HG02938 (cell line): ENCODE measurements at regions not wholly inside any gene's neighbourhood (a gene's known extent, or its start where the extent isn't known, plus 50 kb on each side); places are given as distances from the start of the nearest gene placed in this dataset.

ENCODE experiments used
- ATAC-seq: cut with Tn5 transposase; IDR thresholded peaks from one replicate; pipeline ENCODE4 v1.9.1; 2021; ENCODE audit warnings: mild to moderate bottlenecking, moderate library complexity; ENCODE audit not compliant: unreplicated experiment

- no peak for ATAC-seq
Observed at GRCh38 chr20:43863821-43864544, 50.7 kb upstream of the TOX2 start.

- ATAC-seq, result no peak
Observed at GRCh38 chr20:43863330-43863729, 51.3 kb upstream of the TOX2 start.

GRCh38 chr20:43862438-43862837 lies 52.2 kb upstream of the TOX2 start:
- no peak for ATAC-seq

- no peak for ATAC-seq
Observed at GRCh38 chr20:43859994-43860393, 54.7 kb upstream of the TOX2 start.

GRCh38 chr20:43857932-43858331 lies 56.7 kb upstream of the TOX2 start:
- no peak for ATAC-seq

GRCh38 chr20:43857127-43857526 lies 57.5 kb upstream of the TOX2 start:
- no peak for ATAC-seq

DNA sequence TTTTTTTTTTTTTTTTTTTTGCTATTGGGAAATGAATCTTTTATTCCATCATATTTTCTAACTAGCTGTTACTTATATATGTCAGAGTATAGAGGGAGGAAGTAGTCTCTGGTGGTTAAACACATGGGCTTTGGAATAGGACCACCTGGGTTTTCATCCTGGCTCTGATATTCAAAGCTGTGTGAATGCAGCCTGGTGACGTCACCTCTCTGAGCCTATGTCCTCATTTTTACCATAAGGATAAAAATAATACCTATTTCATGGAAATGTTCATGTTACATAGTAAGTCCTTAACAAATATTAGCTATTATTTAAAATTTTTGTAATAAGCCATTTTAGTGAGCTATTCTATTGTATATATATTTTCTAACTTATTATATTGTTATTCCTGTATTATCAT lies 58.8 kb upstream of the TOX2 start:
- ATAC-seq, result no peak

DNA sequence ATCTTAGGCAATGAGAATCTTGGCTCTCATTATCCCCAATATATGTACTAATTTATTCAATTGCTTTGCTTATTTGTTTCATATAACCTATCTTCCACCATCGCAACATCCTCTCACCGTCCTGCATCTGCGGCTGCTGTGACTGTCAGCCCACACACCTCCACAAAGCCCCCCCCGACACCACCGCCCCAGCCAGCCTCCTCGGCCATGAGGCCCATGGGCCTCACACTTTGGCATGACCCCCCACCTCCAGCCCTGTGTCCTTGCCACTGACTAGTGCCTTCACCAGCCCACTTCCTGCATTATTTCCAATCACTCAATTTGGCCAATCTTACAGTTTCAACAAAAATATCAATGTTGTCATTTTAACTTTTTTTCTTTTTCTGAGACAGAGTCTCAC lies 60.7 kb upstream of the TOX2 start:
- no peak for ATAC-seq

DNA sequence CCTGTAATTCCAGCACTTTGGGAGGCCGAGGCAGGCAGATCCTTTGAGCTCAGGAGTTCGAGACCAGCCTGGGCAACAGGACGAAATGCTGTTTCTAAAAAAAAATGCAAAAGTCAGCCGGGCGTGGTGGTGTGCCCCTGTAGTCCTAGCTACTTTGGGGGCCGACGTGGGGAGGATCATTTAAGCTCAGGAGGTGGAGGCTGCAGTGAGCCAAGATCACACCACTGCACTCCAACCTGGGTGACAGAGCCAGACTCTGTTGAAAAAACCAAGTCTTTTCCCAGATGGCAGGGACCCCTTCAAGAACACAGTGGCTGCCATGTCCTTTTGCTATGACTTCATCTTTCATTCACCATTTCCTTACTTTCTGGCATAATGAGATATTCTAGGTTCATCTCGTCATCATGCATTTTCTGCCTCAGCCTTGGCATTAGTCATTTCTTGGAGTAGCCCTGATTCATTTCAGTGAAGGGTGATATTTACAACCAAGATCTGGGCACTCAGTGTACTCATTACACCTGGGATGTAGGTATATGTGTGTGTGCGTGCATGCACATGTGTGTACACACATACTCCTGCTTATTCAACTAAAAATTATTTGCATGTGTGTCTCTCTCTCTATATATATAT lies 61.4 kb upstream of the TOX2 start:
- ATAC-seq, result no peak

GRCh38 chr20:43849496-43850186 lies 65.0 kb upstream of the TOX2 start:
- ATAC-seq, result no peak

GRCh38 chr20:43846516-43846905 lies 68.1 kb upstream of the TOX2 start:
- no peak for ATAC-seq

DNA sequence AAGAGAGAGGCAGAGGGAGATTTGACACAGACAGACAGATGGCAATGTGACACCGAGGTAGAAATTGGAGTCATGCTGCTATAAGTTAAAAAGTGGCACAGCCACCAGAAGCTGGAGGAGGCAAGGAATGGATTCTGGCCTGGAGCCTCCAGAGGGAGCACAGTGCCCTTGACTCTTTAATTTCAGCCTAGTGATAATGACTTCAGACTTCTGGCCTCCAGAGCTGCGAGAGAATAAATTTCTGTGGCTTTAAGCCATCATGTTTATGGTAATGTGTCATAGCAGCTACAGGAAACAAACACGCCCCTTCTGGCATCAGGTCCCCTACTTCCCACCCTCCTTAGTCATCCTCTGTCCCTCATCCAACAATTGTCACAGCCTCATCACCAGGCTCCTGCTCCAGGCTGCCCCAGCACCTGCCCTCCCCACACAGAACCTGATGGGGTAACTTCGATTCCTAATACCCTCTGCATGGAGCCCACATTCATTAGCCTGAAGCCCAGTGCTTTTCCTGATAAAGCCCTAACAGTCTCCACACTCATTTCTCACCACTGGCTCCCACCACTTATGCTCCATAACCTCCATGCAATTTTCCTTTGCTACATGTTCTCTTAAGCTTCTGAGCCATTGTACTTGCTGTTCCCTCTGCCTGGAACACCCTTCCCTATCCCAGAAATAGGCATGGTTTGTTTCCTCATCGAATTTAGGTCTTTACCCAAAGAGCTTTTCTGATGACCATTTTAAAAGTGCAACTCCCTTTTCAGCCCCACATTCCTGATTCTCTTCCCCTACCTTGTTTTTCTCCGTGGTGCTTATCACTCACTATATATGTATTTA lies 69.7 kb upstream of the TOX2 start:
- no peak for ATAC-seq

GRCh38 chr20:43843965-43844660 lies 70.5 kb upstream of the TOX2 start:
- ATAC-seq, result no peak

DNA sequence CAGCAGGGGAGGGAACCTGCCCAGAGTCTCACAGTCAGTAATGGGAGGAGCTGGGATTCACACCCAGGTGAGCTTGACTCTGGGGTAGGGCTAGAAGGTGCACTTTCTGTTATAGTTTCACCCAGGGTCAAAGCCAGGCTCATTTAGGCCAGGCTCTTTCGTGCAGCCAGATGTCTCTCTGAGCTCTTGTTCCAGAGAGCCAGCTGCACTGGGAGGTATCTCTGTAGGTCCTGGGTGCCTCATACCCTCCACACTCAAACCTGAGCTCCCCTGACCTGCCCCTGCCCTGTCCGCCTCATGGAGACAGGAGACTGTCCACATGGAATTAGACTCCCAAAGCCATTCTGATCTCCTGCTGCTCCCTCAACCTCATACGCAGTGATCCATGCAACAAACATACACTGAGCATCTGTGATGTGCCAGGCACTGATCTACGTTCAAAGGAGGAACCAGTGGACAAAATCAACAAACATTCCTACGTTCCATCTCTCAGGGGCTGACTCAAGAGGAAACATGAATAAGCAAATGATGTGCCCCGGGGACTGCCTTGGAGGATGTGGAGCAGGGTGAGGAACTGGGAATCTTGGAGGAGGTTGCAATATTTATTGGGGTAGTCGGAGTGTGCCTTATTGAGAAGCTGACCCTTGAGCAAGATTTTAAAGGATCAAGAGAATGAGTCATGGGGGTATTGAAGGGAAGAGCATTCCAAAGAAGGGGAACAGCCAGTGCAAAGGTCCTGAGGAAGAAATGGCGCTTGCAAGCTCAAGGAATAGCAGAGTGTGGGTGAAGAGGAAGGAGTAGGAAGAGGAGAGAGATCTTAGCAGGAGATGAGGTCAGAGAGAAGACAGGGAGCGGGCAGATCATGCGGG lies 71.3 kb upstream of the TOX2 start:
- no peak for ATAC-seq

DNA sequence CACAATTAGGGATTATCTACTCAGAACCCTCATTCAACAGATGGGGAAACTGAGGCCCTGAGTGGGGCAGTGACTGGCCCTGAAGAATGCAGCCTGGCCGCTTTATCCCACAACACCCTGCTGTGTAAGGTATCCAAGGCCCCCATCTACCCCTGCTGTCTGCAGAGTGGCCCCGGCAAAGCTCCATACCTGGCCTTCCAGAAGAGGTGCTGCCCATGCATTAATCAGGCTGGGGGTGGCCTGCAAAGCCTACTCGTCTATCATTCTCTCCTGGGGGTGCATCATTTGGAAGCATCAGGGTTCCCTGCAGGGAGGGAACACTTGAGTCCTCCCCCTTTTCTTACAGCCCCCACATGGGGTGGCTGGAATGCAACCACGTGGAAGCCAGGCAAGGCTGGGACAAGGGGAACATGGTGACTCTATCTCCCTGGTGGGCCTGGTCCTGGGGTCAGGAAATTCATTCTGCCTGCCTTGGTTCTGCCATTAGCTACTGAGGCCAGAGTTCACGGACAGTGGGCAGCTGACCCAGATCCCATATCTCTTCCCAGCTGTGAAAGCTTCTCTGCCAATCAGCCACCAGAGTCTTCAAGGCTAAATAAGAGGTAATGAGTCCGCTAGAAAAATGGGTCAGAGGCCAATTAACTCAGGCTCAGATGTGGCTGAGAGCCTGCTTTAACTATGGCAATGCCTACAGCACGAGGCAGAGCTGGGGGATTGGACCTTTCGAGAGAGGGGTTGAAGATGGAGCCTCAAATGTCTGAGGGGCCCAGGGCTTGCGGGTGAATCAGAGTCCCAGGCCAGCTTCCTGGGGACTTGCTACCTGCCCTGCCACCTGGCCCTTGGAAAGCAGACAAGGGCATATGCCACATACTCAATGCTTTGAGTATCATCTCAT lies 72.3 kb upstream of the TOX2 start:
- ATAC-seq, result no peak

DNA sequence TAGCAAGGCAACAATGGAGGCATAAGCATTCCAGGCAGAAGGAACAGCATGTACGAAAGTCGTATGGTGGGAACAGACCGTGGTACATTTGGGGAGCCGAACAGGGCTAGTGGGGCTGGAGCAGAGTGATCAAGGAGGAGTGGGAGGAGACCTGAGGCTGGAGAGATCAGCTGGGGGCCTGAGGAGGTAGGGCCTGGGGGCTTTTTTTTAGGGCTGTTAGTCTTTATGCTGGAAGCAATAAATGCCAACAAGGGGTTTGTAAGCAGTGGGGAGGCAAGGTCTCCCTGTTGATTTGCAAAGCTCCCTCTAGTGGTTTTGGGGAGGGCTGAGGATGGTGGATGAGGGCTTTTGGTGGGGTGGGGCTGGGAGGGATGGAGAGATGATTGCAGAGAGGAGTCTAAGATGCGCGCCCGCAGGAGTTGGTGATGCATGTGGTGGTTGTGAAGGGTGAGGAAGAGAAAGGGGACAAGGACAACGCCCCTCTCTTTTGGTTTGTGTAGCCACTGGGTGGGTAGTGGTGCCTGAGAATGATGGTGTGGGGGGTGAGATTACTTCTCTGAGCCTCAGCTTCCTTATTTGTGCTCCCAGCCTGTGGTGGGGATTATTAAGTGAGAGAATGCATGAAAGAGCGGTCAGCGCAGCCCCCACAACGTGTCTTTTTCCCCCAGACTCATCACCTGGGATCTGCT lies 74.1 kb upstream of the TOX2 start:
- ATAC-seq, result no peak

GRCh38 chr20:43839793-43840199 lies 74.9 kb upstream of the TOX2 start:
- ATAC-seq, result no peak

GRCh38 chr20:43838703-43839060 lies 76.0 kb upstream of the TOX2 start:
- ATAC-seq, result no peak
